HG02759 (cell line): ENCODE measurements at regions not wholly inside any gene's neighbourhood (a gene's known extent, or its start where the extent isn't known, plus 50 kb on each side); places are given as distances from the start of the nearest gene placed in this dataset.
"Not testable (repeated sequence)": the region's sequence is repeated elsewhere in the genome, so short reads cannot be mapped to it uniquely, and the experiment has no call there.

Experiments
- ATAC-seq: cut with Tn5 transposase; IDR thresholded peaks from one replicate; pipeline ENCODE4 v1.9.1; 2021; ENCODE audit warnings: mild to moderate bottlenecking, moderate library complexity; ENCODE audit not compliant: unreplicated experiment

- ATAC-seq, result no peak
Observed at GRCh38 chr4:147096667-147097604, 151.3 kb upstream of the TTC29 start.

GRCh38 chr4:147101678-147102077 is 156.0 kb upstream of the TTC29 start:
- ATAC-seq, result no peak

DNA sequence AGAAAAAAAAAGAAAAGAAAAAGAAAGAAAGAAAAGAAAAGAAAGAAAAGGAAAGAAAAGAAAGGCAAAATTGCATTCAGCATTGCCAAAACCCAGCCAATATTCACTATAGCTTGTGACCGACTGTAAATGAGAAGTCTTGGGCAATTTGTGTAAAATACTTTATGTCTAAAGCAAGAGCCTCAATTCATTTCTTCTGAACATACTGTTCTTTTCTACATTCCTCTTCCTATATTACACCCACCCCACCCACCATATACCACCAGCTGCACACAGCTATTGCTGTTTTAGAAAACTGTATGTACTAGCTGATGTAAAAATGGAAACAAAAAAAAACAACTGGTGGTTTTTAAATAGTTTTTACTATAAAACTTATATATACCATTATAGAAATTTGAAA is 156.9 kb upstream of the TTC29 start:
- no peak for ATAC-seq

DNA sequence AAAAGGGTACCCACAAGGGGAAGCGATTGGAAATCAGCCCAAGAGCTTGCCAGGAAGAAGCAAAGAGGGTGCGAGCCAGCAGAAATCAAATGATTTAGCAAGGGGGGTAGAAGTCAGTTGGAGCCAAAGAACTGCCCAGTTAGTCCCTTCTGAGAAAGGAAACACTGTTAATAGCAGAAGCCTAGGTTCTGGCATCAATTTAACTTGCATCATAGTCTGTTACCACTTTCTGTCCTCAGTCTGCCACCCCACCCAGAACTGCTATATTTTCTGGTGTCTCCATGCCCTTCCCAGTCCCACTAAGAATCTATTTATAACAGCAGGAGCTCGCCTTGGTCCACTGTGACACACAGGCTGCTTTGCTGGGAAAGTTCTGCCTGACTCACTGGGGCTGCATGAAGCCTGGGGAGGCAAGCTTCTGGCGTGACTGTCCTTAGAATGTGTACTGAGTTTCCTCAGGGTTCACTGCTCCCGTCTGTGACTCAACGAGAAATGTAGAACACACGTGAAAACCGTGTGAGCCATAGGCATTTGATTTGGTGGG is 157.8 kb upstream of the TTC29 start:
- no peak for ATAC-seq

DNA sequence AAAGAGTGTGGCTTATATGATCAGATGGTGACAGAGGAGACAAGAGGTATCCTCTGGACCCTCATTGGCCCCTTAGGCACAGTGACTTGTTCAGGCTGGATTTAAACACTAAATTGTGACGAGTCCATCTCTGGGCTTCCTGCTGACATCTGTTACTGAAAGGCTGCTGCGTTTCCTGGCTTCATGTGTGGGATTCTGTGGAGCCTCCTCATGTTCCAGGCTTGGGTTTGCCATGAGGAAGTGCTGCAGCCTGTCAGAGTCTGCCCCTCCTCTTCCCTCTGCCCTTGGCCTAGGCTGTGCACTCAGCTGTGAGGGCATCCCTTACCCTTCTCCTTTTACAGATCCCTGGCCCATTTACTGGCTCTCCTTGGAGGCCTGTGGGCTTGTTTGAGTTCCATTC is 159.1 kb upstream of the TTC29 start:
- no peak for ATAC-seq

DNA sequence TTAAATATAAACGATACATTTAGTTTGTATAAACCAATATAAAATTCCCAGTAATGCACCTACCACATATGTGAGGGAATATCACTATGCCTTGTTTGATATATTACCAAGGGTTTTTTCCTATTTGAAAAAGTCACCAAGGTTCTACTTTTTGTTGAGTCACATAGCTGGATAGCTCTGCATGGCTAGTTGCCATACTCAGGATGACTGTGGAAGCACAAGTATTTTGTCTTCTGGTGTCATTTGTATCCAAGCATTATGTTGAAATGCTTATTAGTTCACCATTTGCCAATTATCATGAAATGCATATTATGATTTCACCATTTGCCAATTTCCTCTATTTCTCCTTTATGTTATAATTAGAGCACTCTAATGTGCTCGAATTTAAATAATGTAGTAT is 162.7 kb upstream of the TTC29 start:
- ATAC-seq, result no peak

DNA sequence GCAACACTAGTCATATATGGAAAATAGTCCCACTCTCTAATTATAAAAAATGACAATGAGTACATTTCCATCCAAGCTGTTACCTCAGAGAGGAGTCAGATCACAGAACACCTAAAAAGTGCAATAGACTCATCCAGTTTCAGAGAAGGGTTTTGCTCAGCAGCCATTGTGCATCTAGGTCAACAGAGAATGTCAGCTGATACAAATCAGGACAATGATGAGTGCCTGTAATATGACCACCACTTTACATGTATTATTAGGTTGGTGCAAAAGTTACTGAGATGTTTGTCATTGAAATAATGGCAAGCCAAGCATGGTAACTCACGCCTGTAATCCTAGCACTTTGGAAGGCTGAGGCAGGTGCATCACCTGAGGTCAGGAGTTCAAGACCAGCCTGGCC is 164.1 kb upstream of the TTC29 start:
- no peak for ATAC-seq

DNA sequence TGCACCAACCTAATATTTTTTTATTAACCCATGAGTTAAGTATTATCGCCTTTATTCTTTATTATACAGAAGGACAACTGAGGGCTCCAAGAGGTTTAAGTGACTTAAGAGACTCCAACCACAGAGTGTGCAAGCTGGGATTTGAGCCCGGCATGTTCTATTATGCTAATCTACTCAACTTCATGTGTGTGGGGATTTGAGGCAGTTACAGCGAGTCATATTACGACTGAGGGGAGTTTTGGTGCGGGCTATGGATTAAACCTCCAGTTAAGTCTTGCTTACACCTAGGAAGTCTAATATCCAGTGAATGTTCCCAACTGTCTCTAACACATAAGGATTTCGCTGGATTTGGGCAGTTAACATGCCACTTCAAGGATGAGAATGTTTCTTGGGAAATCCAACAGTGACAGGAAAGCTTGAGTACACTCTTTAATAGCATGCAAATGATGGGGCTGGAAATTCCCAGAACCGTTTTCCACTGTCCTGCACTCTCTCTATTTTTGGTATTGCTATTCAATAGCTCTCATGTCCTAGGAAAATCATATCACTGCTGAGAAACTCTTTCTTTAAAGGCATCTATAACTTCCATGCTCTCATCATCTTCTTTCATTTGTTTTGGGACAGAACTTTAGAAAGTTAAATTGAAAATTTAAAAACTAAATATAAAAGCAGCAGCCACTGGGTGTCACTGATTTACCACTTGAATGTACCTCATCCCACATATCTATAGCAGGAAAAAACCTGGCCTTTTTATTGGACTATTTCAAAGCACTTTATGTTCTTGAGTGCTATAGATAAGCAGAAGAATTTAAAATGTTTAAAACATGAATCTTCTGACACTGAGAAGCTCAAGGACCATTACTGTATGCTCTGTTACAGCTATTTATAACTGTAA is 165.1 kb upstream of the TTC29 start:
- ATAC-seq, result no peak

- not testable (repeated sequence) for ATAC-seq
Observed at GRCh38 chr4:147112196-147112595, 166.5 kb upstream of the TTC29 start.

DNA sequence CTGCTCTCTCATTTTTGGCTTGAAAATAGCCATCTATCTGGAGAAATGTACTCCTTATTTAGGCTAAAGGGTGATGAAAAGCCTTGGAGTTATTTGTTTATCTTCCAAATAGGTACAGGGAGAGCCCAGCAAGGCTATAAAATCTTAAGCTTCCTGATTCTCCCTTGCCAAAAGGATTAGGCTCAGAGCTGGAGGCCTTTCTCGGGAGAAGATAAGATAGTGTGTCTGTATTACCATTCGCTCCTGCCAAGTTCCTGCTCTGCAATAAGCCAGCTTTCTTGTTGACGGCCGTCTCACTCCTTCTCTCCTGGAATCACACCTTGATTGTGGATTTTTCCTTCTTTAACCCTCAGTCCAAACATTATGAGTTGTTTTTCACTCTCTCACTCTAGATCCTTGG is 171.8 kb upstream of the TTC29 start:
- ATAC-seq, result no peak

DNA sequence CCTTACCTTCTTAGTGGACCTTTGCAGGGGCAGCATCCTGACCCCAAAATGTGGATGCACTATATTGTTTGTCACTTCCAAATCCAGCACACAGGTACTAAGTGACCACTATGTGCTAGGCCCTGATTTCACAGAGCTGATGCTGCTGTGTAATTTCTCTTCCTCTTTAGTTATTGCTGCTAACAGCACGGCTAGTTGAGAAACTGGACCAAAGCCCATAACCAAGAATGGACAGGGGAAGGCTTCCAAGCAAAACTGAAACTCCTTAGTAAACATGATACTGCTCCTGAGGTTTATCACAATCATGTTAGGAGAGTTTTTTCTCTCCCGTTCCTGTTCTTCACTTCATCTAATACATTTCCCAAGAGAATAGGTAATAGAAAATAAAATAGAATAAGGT is 172.9 kb upstream of the TTC29 start:
- ATAC-seq, result no peak

- ATAC-seq, result no peak
Observed at GRCh38 chr4:147122685-147123084, 177.0 kb upstream of the TTC29 start.

DNA sequence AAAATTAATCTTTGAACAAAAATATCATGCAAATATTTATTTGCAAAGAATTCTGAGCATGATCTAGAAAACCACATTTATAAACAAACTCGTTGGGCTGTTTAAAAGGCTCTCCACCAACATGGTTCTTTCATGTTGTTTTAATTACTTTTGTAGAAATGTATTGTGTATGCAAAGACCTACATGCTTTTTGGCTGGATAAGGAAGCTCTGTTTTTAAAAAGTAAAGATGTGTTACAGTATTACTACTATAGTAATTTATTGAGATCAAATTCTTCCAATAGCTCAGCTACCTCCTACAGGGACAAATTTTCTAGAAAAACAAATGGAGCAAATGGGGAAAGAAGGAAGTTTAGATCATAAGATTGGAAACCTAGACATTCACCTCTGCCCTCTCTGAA is 177.5 kb upstream of the TTC29 start:
- no peak for ATAC-seq

GRCh38 chr4:147128787-147129186 is 183.1 kb upstream of the TTC29 start:
- no peak for ATAC-seq

GRCh38 chr4:147129687-147130086 is 184.0 kb upstream of the TTC29 start:
- ATAC-seq, result no peak

GRCh38 chr4:147134536-147135210 is 189.0 kb upstream of the TTC29 start:
- no peak for ATAC-seq

GRCh38 chr4:147136310-147136709 is 190.6 kb upstream of the TTC29 start:
- no peak for ATAC-seq

- ATAC-seq, result no peak
Observed at GRCh38 chr4:147136751-147137150, 191.1 kb upstream of the TTC29 start.

GRCh38 chr4:147137280-147137679 is 191.6 kb upstream of the TTC29 start:
- ATAC-seq, result no peak

- no peak for ATAC-seq
Observed at GRCh38 chr4:147138171-147138570, 192.5 kb upstream of the TTC29 start.
